Transverse colon (tissue), 4 donors: ENCODE measurements at regions not wholly inside any gene's neighbourhood (a gene's known extent, or its start where the extent isn't known, plus 50 kb on each side); places are given as distances from the start of the nearest gene placed in this dataset.

Source experiments
- CTCF ChIP-seq, 5 experiments: fragments of 200-600 bp in 3 of 5; fragments of 450-650 bp in 2 of 5; sonication (generic) in 3 of 5; IDR thresholded peaks; 1 replicate in 2 of 5; 2 replicates in 3 of 5; pipeline ENCODE4 v1.5.1; 2016 to 2017; ENCODE audit warnings: antibody characterized with exemption in 5 of 5, inconsistent platforms in 3 of 5, mild to moderate bottlenecking in 2 of 5, moderate library complexity in 1 of 5
- POLR2AphosphoS5 ChIP-seq, 3 donors: sonication (generic); formaldehyde crosslinking; IDR thresholded peaks; one replicate each; pipeline ENCODE4 v1.6.1; 2016; ENCODE audit warnings: antibody characterized with exemption in 3 of 3

- TF ChIP-seq CTCF (IDR thresholded peaks at IDR 0.05) (no peak), POLR2AphosphoS5 (IDR thresholded peaks at IDR 0.05) (no peak)
Observed at GRCh38 chr13:82634946-82635345, 1247.3 kb downstream of the SLITRK1 start.
